SK-N-DZ (cell line): ENCODE measurements at regions not wholly inside any gene's neighbourhood (a gene's known extent, or its start where the extent isn't known, plus 50 kb on each side); places are given as distances from the start of the nearest gene placed in this dataset.
A peak's percentile ranks its signal among the peaks of the same experiment; 100 is the strongest.

Source experiments
- DNase-seq: peaks from one replicate; pipeline ENCODE4 v3.0.0-alpha.2; 2015; ENCODE audit warnings: low spot score

- no peak for DNase-seq
These were observed 615.8 kb downstream of the SNAPC1 start for GRCh38 chr14:62378057-62378456.

DNA sequence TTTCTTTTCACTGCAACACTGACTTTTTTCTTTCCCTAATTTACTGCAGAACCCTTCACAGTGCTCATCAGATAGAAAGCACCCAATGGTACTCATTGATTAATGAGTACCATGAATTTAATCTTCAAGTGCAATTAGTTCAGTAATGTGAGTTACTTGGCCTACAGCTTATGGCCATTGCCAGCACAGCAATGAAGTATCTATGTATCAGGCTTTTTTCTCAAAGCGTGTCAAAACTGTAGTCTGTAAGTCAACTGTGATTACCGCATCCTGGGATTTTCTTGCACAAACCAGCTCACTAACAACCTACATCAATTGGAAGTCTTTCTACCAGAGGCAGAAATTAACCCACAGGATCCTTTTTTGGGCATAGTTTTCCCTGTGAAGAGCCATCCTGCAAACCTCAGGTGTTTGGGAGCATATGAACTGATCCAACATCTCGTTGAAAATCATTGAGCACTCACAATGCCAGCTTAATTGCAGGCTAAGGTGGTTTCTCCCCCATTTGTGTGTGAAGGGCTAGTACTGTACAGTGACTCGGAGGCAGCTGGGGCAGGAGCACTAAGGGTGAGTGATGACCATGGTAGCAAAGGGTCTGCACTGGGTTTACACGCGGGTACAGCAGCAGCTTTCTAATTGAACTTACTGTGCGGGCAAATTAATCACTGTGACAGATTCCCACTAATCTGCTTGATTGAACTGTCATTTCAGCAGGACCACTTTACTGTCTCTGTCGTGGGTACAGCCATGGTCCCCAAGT lies 619.3 kb downstream of the SNAPC1 start:
- DNase-seq = no peak

DNA sequence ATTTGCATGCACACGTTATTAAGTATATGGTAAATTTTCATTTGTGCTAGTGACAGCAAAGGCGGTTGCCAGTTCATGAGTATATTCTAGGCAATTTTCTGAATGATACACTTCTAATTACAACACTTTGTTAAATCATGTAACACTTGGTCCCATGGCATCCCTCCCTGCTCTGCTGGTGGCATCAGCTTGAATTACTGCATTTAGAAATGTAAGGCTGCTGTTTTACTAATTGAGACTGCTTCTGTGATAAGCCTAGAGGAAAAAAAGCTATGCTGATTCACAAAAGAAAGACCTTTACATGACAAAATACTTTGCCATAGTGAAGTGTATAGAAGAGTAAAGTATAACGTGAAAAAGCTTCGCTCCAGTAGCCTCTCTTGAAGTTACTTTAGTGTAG lies 636.1 kb downstream of the KCNH5 start:
- DNase-seq = no peak

- no peak for DNase-seq
These were observed 635.5 kb downstream of the KCNH5 start for GRCh38 chr14:62409626-62410300.

- no peak for DNase-seq
These were observed 624.4 kb downstream of the KCNH5 start for GRCh38 chr14:62420847-62421246.

DNA sequence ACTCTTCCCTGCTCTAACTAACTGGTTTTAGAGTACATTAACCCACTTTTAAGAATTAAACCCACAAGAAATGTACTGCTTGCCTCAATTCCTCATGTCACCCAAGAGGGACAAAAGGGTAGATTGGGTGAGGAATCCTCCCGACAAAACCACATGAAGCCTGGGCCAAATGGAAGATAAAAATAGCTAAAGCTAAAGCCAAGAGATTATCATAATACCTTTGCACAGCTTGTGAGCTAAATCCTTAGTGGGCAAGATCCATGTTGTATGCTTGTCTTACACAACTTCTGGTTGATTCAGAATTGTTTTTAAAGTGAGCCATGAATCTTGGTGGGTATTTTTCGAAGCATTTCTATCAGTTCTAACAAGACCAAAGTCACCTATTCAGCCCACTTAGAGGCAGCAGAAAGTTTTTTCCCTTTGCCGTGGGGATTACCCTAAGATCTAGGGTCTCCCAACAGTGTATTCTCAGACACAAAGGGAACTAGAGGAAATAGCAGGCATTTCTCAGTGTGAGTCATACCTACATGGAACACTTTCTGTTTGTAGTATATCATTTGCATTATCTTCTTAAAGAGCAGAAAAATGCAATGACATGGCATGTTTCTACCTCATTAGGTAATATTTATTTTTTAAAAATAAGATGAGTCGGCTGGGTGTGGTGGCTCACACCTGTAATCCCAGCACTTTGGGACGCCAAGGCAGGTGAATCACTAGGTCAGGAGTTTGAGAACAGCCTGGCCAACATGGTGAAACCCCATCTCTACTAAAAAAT lies 616.6 kb downstream of the KCNH5 start:
- DNase-seq = no peak

- peak; percentile 1 for DNase-seq
These were observed 615.6 kb downstream of the KCNH5 start for GRCh38 chr14:62429683-62430082.

GRCh38 chr14:62431496-62431895 lies 613.8 kb downstream of the KCNH5 start:
- DNase-seq = no peak

GRCh38 chr14:62432955-62433354 lies 612.3 kb downstream of the KCNH5 start:
- DNase-seq = no peak

DNA sequence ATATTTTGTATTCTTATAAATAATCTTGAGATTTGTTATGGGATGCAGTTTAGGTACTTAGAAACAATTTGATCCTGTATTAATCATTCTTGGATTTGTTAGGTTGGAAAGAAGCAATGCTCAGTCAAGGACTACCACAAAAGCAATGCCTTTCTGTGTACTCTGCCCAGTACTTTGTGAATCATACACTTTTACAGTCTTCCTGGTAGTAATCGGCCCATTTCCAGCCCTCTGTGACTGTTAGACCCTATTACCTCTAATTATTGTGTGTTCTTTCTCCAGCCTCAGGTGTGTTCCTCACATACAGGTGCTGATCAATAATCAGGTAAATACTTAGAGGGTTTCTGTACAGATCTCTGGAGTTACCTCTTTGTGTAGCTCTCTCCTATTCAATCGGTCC lies 609.0 kb downstream of the KCNH5 start:
- DNase-seq = no peak

- no peak for DNase-seq
These were observed 606.0 kb downstream of the KCNH5 start for GRCh38 chr14:62439210-62439609.

GRCh38 chr14:62443796-62444195 lies 601.5 kb downstream of the KCNH5 start:
- DNase-seq = no peak

GRCh38 chr14:62445570-62445969 lies 599.7 kb downstream of the KCNH5 start:
- no peak for DNase-seq

DNA sequence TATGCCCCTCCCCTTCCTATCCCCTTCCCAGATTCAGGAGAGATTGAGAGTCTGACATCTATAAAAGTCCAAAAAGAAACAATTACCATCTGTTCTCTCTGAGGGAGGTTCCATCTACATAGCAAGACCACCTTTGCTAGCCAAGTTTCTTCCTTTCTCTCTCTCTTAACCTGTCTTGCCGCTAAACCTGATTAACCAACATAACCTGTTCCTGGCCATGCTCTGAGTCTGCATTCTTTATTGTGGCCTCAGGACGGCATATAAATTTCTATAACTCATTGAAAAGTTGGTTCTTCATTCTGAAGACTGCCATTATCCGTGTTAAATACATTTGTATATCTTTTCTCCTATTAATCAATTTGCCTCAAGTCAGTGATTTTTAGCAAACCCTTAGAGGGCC lies 594.0 kb downstream of the KCNH5 start:
- no peak for DNase-seq

GRCh38 chr14:62453226-62453625 lies 592.0 kb downstream of the KCNH5 start:
- no peak for DNase-seq

- no peak for DNase-seq
These were observed 589.8 kb downstream of the KCNH5 start for GRCh38 chr14:62455446-62455845.

DNA sequence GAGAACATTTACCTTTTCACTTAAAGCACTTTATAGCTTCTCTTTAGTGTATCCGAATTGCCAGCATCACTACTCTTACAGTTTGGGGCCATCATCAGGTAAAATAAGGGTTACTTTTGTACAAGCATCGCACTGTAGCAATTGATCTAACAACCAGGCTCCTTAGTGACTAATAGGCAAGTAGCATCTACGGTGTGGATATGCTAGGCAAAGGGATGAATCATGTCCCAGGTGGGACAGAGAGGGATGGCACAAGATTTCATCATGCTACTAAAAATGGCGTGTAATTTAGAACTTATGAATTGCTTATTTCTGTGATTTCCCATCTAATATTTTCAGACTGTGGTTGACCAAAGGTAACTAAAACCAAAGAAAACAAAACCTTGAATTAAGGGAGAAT lies 582.3 kb downstream of the KCNH5 start:
- DNase-seq = no peak

GRCh38 chr14:62468946-62469345 lies 576.3 kb downstream of the KCNH5 start:
- DNase-seq = no peak

DNA sequence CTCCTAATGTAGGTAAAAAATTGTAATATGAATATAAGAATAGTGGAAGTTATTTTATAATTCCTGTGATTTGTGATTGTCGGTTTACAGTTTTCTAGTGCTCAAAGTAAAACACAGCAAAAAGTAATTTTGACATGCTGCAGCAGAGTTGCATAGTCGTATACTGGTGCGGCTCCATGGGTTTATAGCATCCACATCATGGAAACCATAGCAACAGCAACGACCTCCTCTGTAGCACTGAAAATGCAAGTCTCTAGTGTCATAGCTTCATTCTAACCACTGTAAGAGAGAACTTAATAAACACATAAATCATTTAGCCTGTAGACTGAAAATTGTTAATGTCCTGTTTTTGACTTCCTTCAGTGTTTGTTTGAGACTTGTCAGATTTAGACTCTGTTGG lies 574.3 kb downstream of the KCNH5 start:
- no peak for DNase-seq

- no peak for DNase-seq
These were observed 554.1 kb downstream of the KCNH5 start for GRCh38 chr14:62491146-62491545.

DNA sequence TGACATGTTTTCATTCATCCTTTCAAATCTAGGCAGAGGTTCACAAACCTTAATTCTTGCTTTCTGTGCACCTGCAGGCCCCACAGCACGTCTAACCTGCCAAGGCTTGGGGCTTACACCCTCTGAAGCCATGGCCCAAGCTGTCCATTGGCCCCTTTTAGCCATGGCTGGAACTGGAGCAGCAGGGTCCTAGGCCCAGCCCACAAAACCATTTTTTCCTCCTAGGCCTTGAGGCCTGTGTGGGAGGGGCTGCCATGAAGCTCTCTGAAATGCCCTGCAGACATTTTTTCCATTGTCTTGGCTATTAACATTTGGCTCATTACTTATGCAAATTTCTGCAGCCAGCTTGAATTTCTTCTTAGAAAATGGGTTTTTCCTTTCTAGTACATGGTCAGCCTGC lies 547.5 kb downstream of the KCNH5 start:
- DNase-seq = no peak

GRCh38 chr14:62501021-62501750 lies 544.1 kb downstream of the KCNH5 start:
- DNase-seq = no peak
